GM12872 (cell line): ENCODE measurements at regions not wholly inside any gene's neighbourhood (a gene's known extent, or its start where the extent isn't known, plus 50 kb on each side); places are given as distances from the start of the nearest gene placed in this dataset.

ENCODE experiments used
- CTCF ChIP-seq: IDR thresholded peaks from 3 replicates; pipeline ENCODE4 v1.5.1; 2011; ENCODE audit warnings: low read depth, mild to moderate bottlenecking, low read length, moderate library complexity; ENCODE audit not compliant: insufficient read depth

- TF ChIP-seq CTCF, result no peak
Measured at GRCh38 chr12:114932806-114933205, 248.8 kb upstream of the TBX3 start.

GRCh38 chr12:114931025-114931424, 247.1 kb upstream of the TBX3 start:
- TF ChIP-seq CTCF, result no peak

- no peak for TF ChIP-seq CTCF
Measured at GRCh38 chr12:114926341-114926740, 242.4 kb upstream of the TBX3 start.

- no peak for TF ChIP-seq CTCF
Measured at GRCh38 chr12:114924946-114925475, 241.0 kb upstream of the TBX3 start.

GRCh38 chr12:114921781-114922180, 237.8 kb upstream of the TBX3 start:
- TF ChIP-seq CTCF, result no peak

GRCh38 chr12:114920771-114921554, 237.0 kb upstream of the TBX3 start:
- TF ChIP-seq CTCF, result no peak

GRCh38 chr12:114919479-114919878, 235.5 kb upstream of the TBX3 start:
- TF ChIP-seq CTCF, result no peak
